DND-41 (cell line): ENCODE measurements at regions not wholly inside any gene's neighbourhood (a gene's known extent, or its start where the extent isn't known, plus 50 kb on each side); places are given as distances from the start of the nearest gene placed in this dataset.

ENCODE experiments used
- ATAC-seq: fragments of 200-7000 bp; cut with Tn5 transposase; 3 replicates; pipeline ENCODE4 v1.9.1; 2021; ENCODE audit warnings: low read depth; ENCODE audit not compliant: insufficient read depth
- DNase-seq: peaks from one replicate; pipeline ENCODE4 v3.0.0-alpha.2; 2020
- H2AFZ ChIP-seq: 2 replicates; pipeline ENCODE4 v1.6.0; 2012; ENCODE audit warnings: low read depth, low read length
- H3K27ac ChIP-seq: 2 replicates; pipeline ENCODE4 v1.5.1; 2012; ENCODE audit warnings: low read length, inconsistent platforms
- H3K27me3 ChIP-seq: fragments of 200-600 bp; sonication (generic); 2 replicates; pipeline ENCODE4 v1.6.0; 2012; ENCODE audit warnings: low read length, mild to moderate bottlenecking, inconsistent platforms; ENCODE audit not compliant: insufficient read depth, poor library complexity
- H3K36me3 ChIP-seq: 2 replicates; pipeline ENCODE4 v1.5.1; 2012; ENCODE audit warnings: low read length, inconsistent platforms; ENCODE audit not compliant: insufficient read depth
- H3K4me1 ChIP-seq: 2 replicates; pipeline ENCODE4 v1.5.1; 2012; ENCODE audit warnings: mild to moderate bottlenecking, low read length; ENCODE audit not compliant: insufficient read depth
- H3K4me2 ChIP-seq: 2 replicates; pipeline ENCODE4 v1.6.0; 2012; ENCODE audit warnings: mild to moderate bottlenecking, moderate library complexity, low read length, inconsistent platforms; ENCODE audit not compliant: insufficient read depth
- H3K4me3 ChIP-seq, 2 experiments: fragments of 200-600 bp in 1 of 2; shearing (Covaris generic) in 1 of 2; 2 replicates each; pipeline ENCODE4 v1.5.1; 2012 to 2016; ENCODE audit warnings: inconsistent platforms in 2 of 2, low read length in 2 of 2, mild to moderate bottlenecking in 2 of 2, low read depth in 1 of 2, moderate library complexity in 1 of 2
- H3K79me2 ChIP-seq: 2 replicates; pipeline ENCODE4 v1.6.0; 2012; ENCODE audit warnings: low read length, inconsistent platforms; ENCODE audit not compliant: insufficient read depth
- H3K9ac ChIP-seq: 2 replicates; pipeline ENCODE4 v1.6.0; 2012; ENCODE audit warnings: low read depth, mild to moderate bottlenecking, inconsistent platforms, low read length, moderate library complexity
- H3K9me3 ChIP-seq: 2 replicates; pipeline ENCODE4 v1.5.1; 2012; ENCODE audit warnings: low read length, moderate library complexity, mild to moderate bottlenecking, inconsistent platforms; ENCODE audit not compliant: insufficient read depth, severe bottlenecking
- H4K20me1 ChIP-seq: 2 replicates; pipeline ENCODE4 v1.6.0; 2012; ENCODE audit warnings: low read length; ENCODE audit not compliant: insufficient read depth
- CTCF ChIP-seq: IDR thresholded peaks from 2 replicates; pipeline ENCODE4 v1.5.1; 2012; ENCODE audit warnings: borderline replicate concordance, low read length, moderate library complexity, mild to moderate bottlenecking; ENCODE audit not compliant: poor library complexity, severe bottlenecking; ENCODE audit errors: extremely low read depth
- EZH2 ChIP-seq: IDR thresholded peaks from 3 replicates; pipeline ENCODE4 v1.6.1; 2012; ENCODE audit warnings: borderline replicate concordance, low read depth, mild to moderate bottlenecking, moderate library complexity, low read length, inconsistent platforms; ENCODE audit not compliant: severe bottlenecking

GRCh38 chr3:35380196-35380595, 259.1 kb upstream of the ARPP21 start:
- H3K36me3 ChIP-seq: no peaks in the 10 kb centered on the region
- H3K4me3 ChIP-seq: no peak overlapping the region
- H3K9me3 ChIP-seq: no peaks in the 10 kb centered on the region
- H4K20me1 ChIP-seq: no peaks in the 10 kb centered on the region
- no peak for TF ChIP-seq CTCF
- TF ChIP-seq EZH2: no peak
- H3K4me2 ChIP-seq: no peak overlapping the region
- H3K9ac ChIP-seq: no peak overlapping the region
- no peaks in the 10 kb centered on the region for H3K79me2 ChIP-seq
- peaks cover 11% of the 10 kb centered on the region for H3K4me1 ChIP-seq
- DNase-seq: no peak
- ATAC-seq: no peak
- H3K27me3 ChIP-seq: no peaks in the 10 kb centered on the region
- H3K27ac ChIP-seq: no peak overlapping the region
- no peak overlapping the region for H2AFZ ChIP-seq

DNA sequence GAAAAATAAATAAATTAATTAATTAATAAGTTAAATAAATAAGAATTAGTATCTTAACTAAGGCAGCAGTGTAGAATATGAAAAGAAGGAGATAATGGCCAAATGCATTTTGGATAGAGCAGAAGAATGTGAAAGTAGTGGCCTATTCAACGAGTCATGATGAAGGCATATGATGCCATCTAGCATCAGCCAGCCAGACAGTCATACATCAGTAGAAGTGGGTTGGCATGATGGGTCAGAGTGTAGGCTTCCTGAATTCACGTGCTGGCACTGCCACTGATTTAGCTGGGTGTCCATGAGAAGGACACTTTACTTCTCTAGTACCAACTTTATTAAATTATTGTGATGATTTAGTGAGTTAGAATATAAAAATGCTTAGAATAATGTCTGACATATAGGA, 256.1 kb upstream of the ARPP21 start:
- Histone ChIP-seq H3K36me3 (no peaks in the 10 kb centered on the region), H3K79me2 (no peaks in the 10 kb centered on the region), H3K27me3 (no peaks in the 10 kb centered on the region), H3K27ac (no peak overlapping the region), H3K4me2 (no peak overlapping the region), H3K9me3 (no peaks in the 10 kb centered on the region), H3K9ac (no peak overlapping the region), H3K4me1 (peaks cover 11% of the 10 kb centered on the region), H4K20me1 (no peaks in the 10 kb centered on the region), H3K4me3 (no peak overlapping the region), H2AFZ (no peak overlapping the region)
- ATAC-seq (no peak), DNase-seq (no peak)
- TF ChIP-seq CTCF (no peak), EZH2 (no peak)

GRCh38 chr3:35383719-35384555, 255.4 kb upstream of the ARPP21 start:
- Histone ChIP-seq H3K4me1 (peaks cover 11% of the 10 kb centered on the region), H3K27me3 (no peaks in the 10 kb centered on the region), H3K27ac (0 out of 2 replicates have a peak overlapping the region, but pooled peaks have one; percentile 14), H4K20me1 (no peaks in the 10 kb centered on the region), H3K79me2 (no peaks in the 10 kb centered on the region), H3K9ac (no peak overlapping the region), H3K4me2 (no peak overlapping the region), H2AFZ (peak overlapping the region; percentile 42; the same call in 1 of the 2 replicates), H3K9me3 (no peaks in the 10 kb centered on the region), H3K36me3 (no peaks in the 10 kb centered on the region), H3K4me3 (no peak overlapping the region)
- ATAC-seq (no peak), DNase-seq (no peak)
- no peak for TF ChIP-seq CTCF
- no peak for TF ChIP-seq EZH2
